NB4 (cell line): ENCODE measurements at regions not wholly inside any gene's neighbourhood (a gene's known extent, or its start where the extent isn't known, plus 50 kb on each side); places are given as distances from the start of the nearest gene placed in this dataset.

Experiments used
- DNase-seq: peaks from one replicate; pipeline ENCODE4 v3.0.0; 2010; ENCODE audit warnings: low read depth
- H3K4me3 ChIP-seq: one replicate; pipeline ENCODE4 v1.5.1; 2011; ENCODE audit warnings: mild to moderate bottlenecking, low read depth, low read length, moderate library complexity
- MAX ChIP-seq: IDR thresholded peaks from 2 replicates; pipeline ENCODE4 v1.6.1; 2011; ENCODE audit warnings: low read depth, low read length
- MYC ChIP-seq: IDR thresholded peaks from 2 replicates; pipeline ENCODE4 v1.6.1; 2011; ENCODE audit warnings: low read depth, low read length
- POLR2A ChIP-seq: IDR thresholded peaks from 2 replicates; pipeline ENCODE4 v1.6.1; 2011; ENCODE audit warnings: mild to moderate bottlenecking; ENCODE audit not compliant: insufficient read length; ENCODE audit errors: extremely low read depth
- TF ChIP-seq, protein P1 (sequence below): IDR thresholded peaks from one replicate; pipeline ENCODE4 v1.5.1; 2012; ENCODE audit warnings: low read depth, low read length

DNA sequence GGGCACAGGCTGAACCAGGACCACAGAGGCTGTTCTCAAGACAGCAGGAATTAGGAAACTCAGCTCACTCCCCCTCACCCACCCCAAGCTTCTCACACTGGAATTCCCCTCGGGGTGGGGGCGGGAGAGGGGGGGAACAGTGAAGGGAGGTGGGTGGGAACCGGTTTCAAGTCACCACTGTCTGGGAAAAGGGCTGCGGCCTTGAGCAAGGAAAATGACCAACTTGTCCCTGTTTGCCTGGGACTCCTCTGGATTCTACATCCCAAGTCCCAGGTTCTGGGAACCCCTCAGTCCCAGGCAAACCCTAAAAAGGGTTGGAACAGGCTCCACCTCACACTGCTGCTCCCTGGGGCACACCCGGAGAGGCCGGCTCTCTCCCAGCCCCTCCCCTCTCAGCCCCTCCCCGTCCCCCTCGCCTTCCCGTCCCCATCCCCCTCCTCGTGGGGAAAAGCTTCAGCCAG is 230.7 kb downstream of the TFAP2C start:
- TF ChIP-seq POLR2A, result no peak
- TF ChIP-seq MYC, result no peak
- TF ChIP-seq, protein P1, sequence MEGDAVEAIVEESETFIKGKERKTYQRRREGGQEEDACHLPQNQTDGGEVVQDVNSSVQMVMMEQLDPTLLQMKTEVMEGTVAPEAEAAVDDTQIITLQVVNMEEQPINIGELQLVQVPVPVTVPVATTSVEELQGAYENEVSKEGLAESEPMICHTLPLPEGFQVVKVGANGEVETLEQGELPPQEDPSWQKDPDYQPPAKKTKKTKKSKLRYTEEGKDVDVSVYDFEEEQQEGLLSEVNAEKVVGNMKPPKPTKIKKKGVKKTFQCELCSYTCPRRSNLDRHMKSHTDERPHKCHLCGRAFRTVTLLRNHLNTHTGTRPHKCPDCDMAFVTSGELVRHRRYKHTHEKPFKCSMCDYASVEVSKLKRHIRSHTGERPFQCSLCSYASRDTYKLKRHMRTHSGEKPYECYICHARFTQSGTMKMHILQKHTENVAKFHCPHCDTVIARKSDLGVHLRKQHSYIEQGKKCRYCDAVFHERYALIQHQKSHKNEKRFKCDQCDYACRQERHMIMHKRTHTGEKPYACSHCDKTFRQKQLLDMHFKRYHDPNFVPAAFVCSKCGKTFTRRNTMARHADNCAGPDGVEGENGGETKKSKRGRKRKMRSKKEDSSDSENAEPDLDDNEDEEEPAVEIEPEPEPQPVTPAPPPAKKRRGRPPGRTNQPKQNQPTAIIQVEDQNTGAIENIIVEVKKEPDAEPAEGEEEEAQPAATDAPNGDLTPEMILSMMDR, result no peak
- TF ChIP-seq MAX, result no peak
- DNase-seq, result peak; percentile 46
- no peak overlapping the region for H3K4me3 ChIP-seq

- peak; percentile 79 for DNase-seq
- H3K4me3 ChIP-seq, result no peak overlapping the region
- TF ChIP-seq, protein P1, result no peak
- TF ChIP-seq MYC, result no peak
- TF ChIP-seq POLR2A, result no peak
- TF ChIP-seq MAX, result no peak
Observed at GRCh38 chr20:56860413-56860812, 231.3 kb downstream of the TFAP2C start.

DNA sequence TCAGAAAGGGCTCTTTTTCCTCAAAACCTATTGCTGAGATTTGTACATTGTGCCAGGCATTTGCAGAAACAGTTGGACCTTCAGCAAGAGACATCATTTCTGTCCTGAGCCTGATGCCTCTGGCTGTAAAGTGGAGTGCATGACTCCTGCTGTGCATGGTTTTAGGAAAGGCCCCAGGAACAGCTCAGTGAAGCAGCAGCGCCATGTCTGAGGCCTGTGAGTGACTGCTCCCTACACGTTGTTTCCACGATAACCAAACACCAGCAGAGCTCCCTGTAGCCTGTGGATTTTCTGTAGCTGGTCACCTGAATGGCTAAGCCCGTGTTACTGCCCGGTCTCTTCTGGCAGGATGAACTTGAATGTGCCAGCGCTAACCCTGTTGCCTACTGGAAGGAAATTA is 232.5 kb downstream of the TFAP2C start:
- no peak for DNase-seq
- TF ChIP-seq, protein P1, result no peak
- TF ChIP-seq MAX (no peak), MYC (no peak), POLR2A (no peak)

DNA sequence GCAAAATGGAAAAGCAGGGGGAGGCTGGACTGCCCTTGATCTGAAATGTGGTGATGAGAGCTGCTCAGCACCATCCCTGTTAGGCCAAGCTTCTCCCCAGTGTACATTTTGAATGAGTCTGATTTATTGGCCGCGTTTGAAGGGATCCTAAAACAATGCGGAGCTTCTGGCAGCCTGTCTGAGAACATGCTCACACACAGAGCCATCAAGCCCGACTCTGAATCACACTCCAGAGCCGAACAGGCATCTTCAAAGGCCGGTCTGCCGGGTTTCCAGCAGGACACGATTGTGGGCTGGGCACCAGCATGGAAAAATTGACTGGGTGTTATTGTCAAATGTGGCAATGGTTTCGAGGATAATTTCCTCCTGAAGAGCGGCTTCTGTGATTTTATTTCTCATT is 235.9 kb downstream of the TFAP2C start:
- TF ChIP-seq POLR2A (no peak), MAX (no peak)
- no peak for DNase-seq
- no peak overlapping the region for H3K4me3 ChIP-seq

More for the DNA sequence above, 232.5 kb downstream of the TFAP2C start:
- H3K4me3 ChIP-seq, result no peak overlapping the region

- no peak for DNase-seq
- no peak for TF ChIP-seq POLR2A
- no peak for TF ChIP-seq MAX
- TF ChIP-seq, protein P1, result no peak
- TF ChIP-seq MYC, result no peak
- H3K4me3 ChIP-seq, result no peak overlapping the region
Observed at GRCh38 chr20:56867128-56867527, 238.0 kb downstream of the TFAP2C start.

- H3K4me3 ChIP-seq, result no peak overlapping the region
- TF ChIP-seq MYC, result no peak
- TF ChIP-seq POLR2A, result no peak
- TF ChIP-seq MAX, result no peak
- TF ChIP-seq, protein P1, result no peak
- no peak for DNase-seq
Observed at GRCh38 chr20:56868746-56869145, 239.6 kb downstream of the TFAP2C start.
